HUES48 (cell line): ENCODE measurements at regions not wholly inside any gene's neighbourhood (a gene's known extent, or its start where the extent isn't known, plus 50 kb on each side); places are given as distances from the start of the nearest gene placed in this dataset.

Source experiments
- H3K27ac ChIP-seq: one replicate; pipeline ENCODE4 v1.7.0; 2013; ENCODE audit warnings: low read depth, low read length, inconsistent platforms
- H3K27me3 ChIP-seq: 2 replicates; pipeline ENCODE4 v1.6.1; 2013; ENCODE audit warnings: mild to moderate bottlenecking, low read length; ENCODE audit not compliant: control insufficient read depth, insufficient read depth
- H3K36me3 ChIP-seq: 2 replicates; pipeline ENCODE4 v1.6.1; 2013; ENCODE audit warnings: low read length; ENCODE audit not compliant: control insufficient read depth, insufficient read depth
- H3K4me1 ChIP-seq: 2 replicates; pipeline ENCODE4 v1.6.1; 2013; ENCODE audit warnings: mild to moderate bottlenecking, low read length; ENCODE audit not compliant: control insufficient read depth, insufficient read depth
- H3K4me3 ChIP-seq: 2 replicates; pipeline ENCODE4 v1.5.1; 2013; ENCODE audit warnings: mild to moderate bottlenecking, low read depth, low read length
- H3K9ac ChIP-seq: 2 replicates; pipeline ENCODE4 v1.6.1; 2013; ENCODE audit warnings: mild to moderate bottlenecking, low read depth, low read length, moderate library complexity
- H3K9me3 ChIP-seq: 2 replicates; pipeline ENCODE4 v1.6.1; 2013; ENCODE audit warnings: low read length; ENCODE audit not compliant: control insufficient read depth, insufficient read depth

DNA sequence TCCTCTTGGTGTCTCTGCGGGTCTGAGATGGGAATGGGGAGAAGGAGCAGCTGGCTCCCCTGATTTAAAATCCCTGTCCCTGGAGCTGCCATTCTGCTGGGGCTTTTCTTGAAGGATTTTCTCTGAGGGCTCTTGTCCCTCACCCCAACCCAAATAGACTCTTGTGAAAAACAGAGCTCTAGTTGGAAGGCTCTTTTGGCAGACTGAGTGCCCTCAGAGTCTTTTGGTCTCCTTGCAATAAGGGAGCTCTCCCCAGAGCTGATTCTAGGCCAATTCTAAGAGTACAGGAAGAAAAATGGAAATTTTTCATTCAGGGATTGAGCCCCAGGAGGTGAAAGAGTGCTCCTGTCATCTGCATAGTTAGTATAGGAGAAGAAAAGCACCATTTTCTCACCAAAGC is 238.3 kb downstream of the COG6 start:
- H3K9me3 ChIP-seq: no peaks in the 10 kb centered on the region
- H3K27me3 ChIP-seq: no peaks in the 10 kb centered on the region
- no peaks in the 10 kb centered on the region for H3K4me1 ChIP-seq
- no peaks in the 10 kb centered on the region for H3K36me3 ChIP-seq
- no peak overlapping the region for H3K4me3 ChIP-seq
- no peak overlapping the region for H3K27ac ChIP-seq
- H3K9ac ChIP-seq: no peak overlapping the region

DNA sequence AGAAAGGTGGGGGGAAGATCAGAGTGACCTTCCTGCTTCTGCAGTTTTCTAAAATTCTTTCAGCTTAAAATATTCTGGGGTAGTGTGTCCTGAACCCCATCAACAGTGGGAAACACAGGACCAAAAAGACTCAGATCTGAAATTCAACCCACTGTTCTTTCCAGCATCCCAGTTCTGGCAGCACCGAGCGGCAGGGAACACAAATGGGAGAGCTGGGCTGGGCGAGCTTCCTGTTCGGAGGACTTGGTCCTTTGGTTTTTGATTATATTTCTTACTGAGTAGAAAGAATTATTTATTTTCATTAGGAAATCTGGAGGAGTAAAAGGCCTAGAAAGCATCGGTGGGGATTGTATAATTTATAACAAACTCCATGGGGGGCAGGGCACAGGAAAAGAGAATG is 239.1 kb downstream of the COG6 start:
- Histone ChIP-seq H3K27ac (no peak overlapping the region), H3K9ac (no peak overlapping the region), H3K9me3 (no peaks in the 10 kb centered on the region), H3K4me1 (no peaks in the 10 kb centered on the region), H3K27me3 (no peaks in the 10 kb centered on the region), H3K4me3 (no peak overlapping the region), H3K36me3 (no peaks in the 10 kb centered on the region)

DNA sequence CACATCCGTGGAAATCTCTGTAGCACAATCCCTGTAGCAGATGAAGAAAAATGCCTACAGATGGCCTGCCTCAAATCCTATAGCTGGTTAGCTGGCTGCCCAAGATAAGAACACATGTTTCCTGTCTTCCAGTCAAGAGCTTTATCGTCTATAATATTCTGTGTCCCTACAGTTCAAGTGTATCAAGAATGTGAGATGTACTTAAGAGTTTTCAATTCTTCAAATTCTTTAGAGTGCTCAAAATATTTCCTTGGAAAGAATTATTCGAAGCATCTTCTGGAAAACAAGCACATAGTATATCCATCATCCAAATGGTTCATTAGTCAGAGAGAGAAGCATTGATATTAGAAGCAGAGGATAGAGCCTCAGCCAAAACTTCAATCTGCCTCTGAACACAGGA is 239.8 kb downstream of the COG6 start:
- Histone ChIP-seq H3K4me1 (no peaks in the 10 kb centered on the region), H3K9me3 (no peaks in the 10 kb centered on the region), H3K27me3 (no peaks in the 10 kb centered on the region), H3K36me3 (no peaks in the 10 kb centered on the region), H3K4me3 (no peak overlapping the region), H3K27ac (no peak overlapping the region), H3K9ac (no peak overlapping the region)

DNA sequence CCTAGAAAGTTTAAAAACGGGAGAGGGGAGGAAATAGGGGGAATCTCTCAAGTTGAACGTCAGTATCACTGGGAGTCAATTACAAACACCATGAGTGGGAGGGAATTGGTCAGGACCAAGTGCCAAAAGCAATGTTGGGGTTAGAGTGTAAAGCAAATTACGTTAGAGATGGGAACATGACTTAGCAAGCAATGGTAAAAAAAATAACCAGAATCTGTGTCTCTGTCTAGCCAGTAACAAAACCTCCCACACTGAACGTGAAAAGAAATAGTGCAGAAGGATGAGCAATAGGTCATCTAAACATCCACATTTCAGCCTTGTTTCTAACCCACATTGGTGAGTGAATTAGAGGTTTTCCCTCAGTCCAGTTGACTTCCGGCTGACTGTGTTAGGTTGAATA is 242.2 kb downstream of the COG6 start:
- no peaks in the 10 kb centered on the region for H3K36me3 ChIP-seq
- H3K9ac ChIP-seq: no peak overlapping the region
- no peaks in the 10 kb centered on the region for H3K4me1 ChIP-seq
- no peak overlapping the region for H3K4me3 ChIP-seq
- no peaks in the 10 kb centered on the region for H3K27me3 ChIP-seq
- no peak overlapping the region for H3K27ac ChIP-seq
- H3K9me3 ChIP-seq: no peaks in the 10 kb centered on the region

DNA sequence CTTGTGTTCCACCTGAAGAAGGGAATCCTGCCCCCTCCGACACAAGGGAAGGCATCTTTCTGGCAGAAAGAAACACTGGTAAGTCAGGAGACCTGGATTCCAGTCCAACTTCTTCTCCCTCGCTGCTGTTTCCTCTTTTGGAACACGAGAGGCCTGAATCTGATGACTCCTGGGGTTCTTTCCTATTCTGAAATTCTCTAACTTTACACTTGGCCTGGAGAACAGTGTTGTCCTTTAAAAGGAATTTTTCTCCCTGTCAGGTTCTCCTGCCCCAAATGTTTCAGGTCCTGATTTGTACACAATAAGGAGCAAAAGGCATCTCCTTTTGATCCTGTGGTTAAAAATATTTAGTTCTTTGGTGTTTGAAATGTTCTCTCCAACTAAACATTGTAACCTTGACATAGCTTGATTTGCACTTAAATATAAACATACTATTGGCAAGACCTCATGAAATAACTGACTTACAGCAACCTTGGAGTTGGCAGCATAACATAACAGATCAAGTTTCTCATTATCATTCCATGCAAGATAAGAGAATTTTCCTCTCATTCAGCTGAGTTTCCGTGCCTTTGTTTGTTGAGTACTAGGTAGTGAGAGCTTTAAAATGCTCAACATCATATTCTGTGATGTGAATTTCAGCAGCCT is 244.8 kb downstream of the COG6 start:
- H3K27me3 ChIP-seq: no peaks in the 10 kb centered on the region
- no peak overlapping the region for H3K27ac ChIP-seq
- no peaks in the 10 kb centered on the region for H3K4me1 ChIP-seq
- H3K9ac ChIP-seq: no peak overlapping the region
- no peak overlapping the region for H3K4me3 ChIP-seq
- H3K9me3 ChIP-seq: no peaks in the 10 kb centered on the region
- no peaks in the 10 kb centered on the region for H3K36me3 ChIP-seq

DNA sequence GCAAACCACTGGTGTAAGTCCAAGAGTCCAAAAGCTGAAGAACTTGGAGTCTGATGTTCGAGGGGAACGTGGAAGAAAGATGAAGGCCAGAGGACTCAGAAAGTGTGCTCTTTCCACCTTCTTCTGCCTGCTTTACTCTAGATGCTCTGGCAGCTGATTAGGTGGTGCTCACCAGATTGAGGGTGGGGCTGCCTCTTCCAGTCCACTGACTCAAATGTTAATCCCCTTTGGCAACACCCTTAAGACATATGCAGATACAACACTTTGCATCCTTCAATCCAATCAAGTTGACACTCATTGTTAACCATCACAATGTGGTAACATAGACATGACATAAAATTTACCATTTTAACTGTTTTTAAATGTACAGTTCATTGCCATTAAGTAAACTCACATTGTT is 249.5 kb downstream of the COG6 start:
- H3K9ac ChIP-seq: no peak overlapping the region
- no peaks in the 10 kb centered on the region for H3K4me1 ChIP-seq
- H3K27ac ChIP-seq: no peak overlapping the region
- no peaks in the 10 kb centered on the region for H3K9me3 ChIP-seq
- H3K4me3 ChIP-seq: no peak overlapping the region
- H3K36me3 ChIP-seq: no peaks in the 10 kb centered on the region
- no peaks in the 10 kb centered on the region for H3K27me3 ChIP-seq

DNA sequence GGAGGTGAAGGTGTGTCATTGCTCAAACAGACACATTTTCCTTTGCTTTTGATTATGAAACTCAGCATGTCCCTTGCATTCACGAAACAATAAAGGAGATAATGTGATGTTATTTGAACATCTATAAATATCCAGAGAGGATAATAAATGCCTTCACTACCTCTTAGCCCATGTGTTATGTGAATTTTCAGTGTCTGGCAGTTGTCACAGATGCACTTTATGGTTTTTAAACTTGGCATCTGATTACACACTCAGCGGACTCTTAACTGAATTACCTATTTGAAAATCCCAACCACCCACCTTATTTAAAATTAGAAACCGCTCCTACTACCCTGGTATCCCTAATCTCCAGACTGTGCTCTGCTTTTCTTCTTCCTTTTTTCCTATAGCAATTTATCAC is 254.2 kb downstream of the COG6 start:
- H3K27ac ChIP-seq: no peak overlapping the region
- no peaks in the 10 kb centered on the region for H3K9me3 ChIP-seq
- no peaks in the 10 kb centered on the region for H3K27me3 ChIP-seq
- no peaks in the 10 kb centered on the region for H3K4me1 ChIP-seq
- no peaks in the 10 kb centered on the region for H3K36me3 ChIP-seq
- H3K4me3 ChIP-seq: no peak overlapping the region
- no peak overlapping the region for H3K9ac ChIP-seq

DNA sequence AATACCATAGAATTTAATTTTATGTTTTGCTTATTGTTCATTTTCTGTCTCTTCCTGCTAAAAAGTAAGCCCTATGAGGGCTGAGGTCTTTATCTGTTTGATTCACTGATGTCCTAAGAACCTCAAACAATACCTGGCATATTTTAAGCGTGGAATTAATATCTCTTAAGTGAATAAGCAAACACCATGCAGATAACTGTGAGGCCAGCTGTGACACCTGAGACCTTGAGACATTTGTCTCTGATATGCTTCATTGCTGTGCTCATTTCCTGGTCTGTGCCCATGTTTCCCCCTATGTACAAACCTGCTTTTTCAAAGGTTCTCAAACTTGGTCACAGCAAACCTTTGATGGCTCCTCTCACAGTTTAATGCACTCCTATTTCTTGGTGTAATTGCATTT is 254.6 kb downstream of the COG6 start:
- no peaks in the 10 kb centered on the region for H3K36me3 ChIP-seq
- H3K27me3 ChIP-seq: no peaks in the 10 kb centered on the region
- H3K9me3 ChIP-seq: no peaks in the 10 kb centered on the region
- H3K27ac ChIP-seq: no peak overlapping the region
- no peak overlapping the region for H3K4me3 ChIP-seq
- no peaks in the 10 kb centered on the region for H3K4me1 ChIP-seq
- no peak overlapping the region for H3K9ac ChIP-seq

DNA sequence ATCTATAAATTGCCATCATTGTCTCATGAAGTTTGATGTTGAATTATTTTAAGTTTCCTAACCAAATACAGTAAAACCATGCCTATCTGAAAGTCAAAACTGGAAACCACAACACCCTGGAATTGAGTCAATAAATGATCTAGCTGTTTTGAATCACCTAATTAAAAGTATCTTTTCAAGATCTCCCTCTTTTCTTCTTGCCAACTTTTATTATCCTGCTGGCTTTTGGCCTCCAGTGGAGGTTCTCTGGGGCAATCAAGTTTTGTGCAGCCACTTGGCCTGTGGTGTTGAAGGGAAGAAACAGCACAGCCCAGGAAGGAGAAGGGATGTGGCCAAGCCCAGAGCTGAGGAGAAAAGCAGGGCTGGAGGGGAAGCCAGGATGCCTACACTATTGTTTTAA is 255.4 kb downstream of the COG6 start:
- Histone ChIP-seq H3K4me1 (no peaks in the 10 kb centered on the region), H3K9me3 (no peaks in the 10 kb centered on the region), H3K36me3 (no peaks in the 10 kb centered on the region), H3K4me3 (no peak overlapping the region), H3K9ac (no peak overlapping the region), H3K27ac (no peak overlapping the region), H3K27me3 (no peaks in the 10 kb centered on the region)

DNA sequence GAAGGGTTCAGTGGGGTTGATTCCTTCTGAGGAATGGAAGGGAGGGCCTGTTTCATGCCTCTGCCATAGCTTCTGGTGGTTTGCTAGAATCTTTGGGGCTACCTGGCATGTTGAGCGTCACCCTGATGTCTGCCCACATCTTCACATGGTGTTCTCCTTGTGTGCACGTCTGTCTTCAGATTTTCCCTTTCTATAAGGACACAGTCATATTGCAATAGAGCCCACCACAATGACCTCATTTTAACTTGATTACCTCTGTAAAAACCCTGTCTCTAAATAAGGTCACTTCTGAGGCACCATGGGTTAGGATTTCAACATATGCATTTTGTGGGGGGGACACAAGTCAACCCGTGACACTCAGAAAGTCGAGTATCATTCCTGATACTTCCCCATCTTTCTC is 257.9 kb downstream of the COG6 start:
- Histone ChIP-seq H3K36me3 (no peaks in the 10 kb centered on the region), H3K4me1 (no peaks in the 10 kb centered on the region), H3K4me3 (no peak overlapping the region), H3K27ac (no peak overlapping the region), H3K27me3 (no peaks in the 10 kb centered on the region), H3K9me3 (no peaks in the 10 kb centered on the region), H3K9ac (no peak overlapping the region)

DNA sequence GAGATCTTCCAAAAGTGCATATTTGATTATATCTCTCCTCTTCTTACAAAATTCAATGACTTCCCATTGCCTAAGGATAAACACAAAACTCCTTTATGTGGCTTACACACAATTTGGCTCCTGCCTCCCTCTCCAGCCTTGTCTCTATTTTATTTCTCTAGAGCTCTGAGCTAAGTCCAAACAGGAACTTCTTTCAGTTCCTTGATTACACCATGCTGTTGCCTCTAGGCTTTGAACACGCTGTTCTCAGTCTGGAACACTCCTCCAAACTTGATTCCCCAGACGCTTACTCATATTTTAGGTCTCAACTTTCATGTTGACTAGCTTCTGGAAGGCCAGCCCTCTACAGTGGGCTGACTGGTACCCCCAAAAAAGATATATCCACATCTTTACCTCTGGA is 258.5 kb downstream of the COG6 start:
- no peaks in the 10 kb centered on the region for H3K4me1 ChIP-seq

DNA sequence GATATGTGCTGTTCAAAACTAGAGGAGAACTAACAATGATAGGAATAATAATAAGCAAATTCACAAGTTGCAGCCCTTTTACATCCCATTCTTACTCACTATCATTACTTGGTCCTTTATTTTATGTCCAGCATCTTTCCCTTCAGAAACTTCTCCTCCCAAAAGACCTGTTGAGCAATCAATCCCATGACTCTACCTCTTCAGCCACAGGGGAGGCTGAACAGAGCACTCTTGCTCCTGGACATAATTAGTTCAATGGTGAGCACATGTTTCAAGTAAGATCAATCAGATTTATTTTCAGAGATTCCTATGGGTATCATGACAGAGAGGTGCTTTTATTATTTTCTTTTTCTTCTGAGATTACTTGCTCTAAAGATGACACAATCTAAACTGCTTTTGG is 260.0 kb downstream of the COG6 start:
- Histone ChIP-seq H3K9me3 (no peaks in the 10 kb centered on the region), H3K36me3 (no peaks in the 10 kb centered on the region), H3K4me1 (no peaks in the 10 kb centered on the region), H3K27ac (no peak overlapping the region), H3K27me3 (no peaks in the 10 kb centered on the region), H3K9ac (no peak overlapping the region), H3K4me3 (no peak overlapping the region)

More for the DNA sequence above, 258.5 kb downstream of the COG6 start:
- H3K27me3 ChIP-seq: no peaks in the 10 kb centered on the region
- H3K9ac ChIP-seq: no peak overlapping the region
- no peak overlapping the region for H3K4me3 ChIP-seq
- no peak overlapping the region for H3K27ac ChIP-seq
- H3K36me3 ChIP-seq: no peaks in the 10 kb centered on the region
- no peaks in the 10 kb centered on the region for H3K9me3 ChIP-seq
